ENCODE measurements at regions not wholly inside any gene's neighbourhood (a gene's known extent, or its start where the extent isn't known, plus 50 kb on each side); places are given as distances from the start of the nearest gene placed in this dataset.

GRCh38 chr15:85927931-85928537 is 133.3 kb upstream of the KLHL25 start:
- TF ChIP-seq CTCF (conservative IDR thresholded peaks at IDR 0.05; ENCODE audit: low read length) (no peak), EZH2phosphoT487 (IDR thresholded peaks at IDR 0.05; ENCODE audit: borderline replicate concordance) (no peak)

All from Loucy (cell line).